IMR-90 (cell line): ENCODE measurements at regions not wholly inside any gene's neighbourhood (a gene's known extent, or its start where the extent isn't known, plus 50 kb on each side); places are given as distances from the start of the nearest gene placed in this dataset.

Source experiments
- ATAC-seq: fragments of 200-7000 bp; cut with Tn5 transposase; 2 replicates; pipeline ENCODE4 v1.9.1; 2020; ENCODE audit warnings: low read depth, mild to moderate bottlenecking, moderate library complexity
- BruUV-seq: library from RNA; stranded (reverse); fragments of 400-500 nt; replicated peaks from 2 replicates; lab custom pipeline; 2021; lab: Mats Ljungman, UMichigan
- CTCF ChIA-PET: fragments of 300-600 bp; formaldehyde crosslinking; extraction: SDS; loops from one replicate; lab custom pipeline; 2021; ENCODE audit warnings: antibody characterized with exemption; lab: Yijun Ruan, JAX
- POLR2A ChIA-PET: fragments of 300-600 bp; sonication (Branson Sonifier 250); formaldehyde crosslinking; loops from one replicate; lab custom pipeline; 2022; ENCODE audit warnings: antibody characterized with exemption; ENCODE audit not compliant: unreplicated experiment; lab: Charles Lee
- DNase-seq: peaks from one replicate; pipeline ENCODE4 v3.0.0; 2013
- H2AFZ ChIP-seq: replicated peaks from 2 replicates; pipeline ENCODE3; 2013; ENCODE audit warnings: low read length, mild to moderate bottlenecking; ENCODE audit not compliant: poor library complexity
- H2AK5ac ChIP-seq: 2 replicates; pipeline ENCODE4 v1.6.1; 2013; ENCODE audit warnings: low read depth, low read length, inconsistent platforms
- H2AK9ac ChIP-seq: replicated peaks from 2 replicates; pipeline ENCODE3; 2013; ENCODE audit warnings: mild to moderate bottlenecking, low read depth, low read length, moderate library complexity; ENCODE audit not compliant: poor library complexity
- H2BK120ac ChIP-seq: 2 replicates; pipeline ENCODE4 v1.6.1; 2013; ENCODE audit warnings: low read depth, low read length, inconsistent platforms
- H2BK15ac ChIP-seq: 3 replicates; pipeline ENCODE4 v1.6.1; 2013; ENCODE audit warnings: low read depth, low read length, inconsistent platforms
- H2BK20ac ChIP-seq: 2 replicates; pipeline ENCODE4 v1.6.1; 2013; ENCODE audit warnings: low read depth, mild to moderate bottlenecking, inconsistent platforms, low read length, moderate library complexity
- H2BK5ac ChIP-seq: 2 replicates; pipeline ENCODE4 v1.6.1; 2013; ENCODE audit warnings: mild to moderate bottlenecking, low read depth, low read length, inconsistent platforms; ENCODE audit not compliant: poor library complexity, severe bottlenecking
- H3K14ac ChIP-seq: replicated peaks from 2 replicates; pipeline ENCODE4 v1.6.1; 2013; ENCODE audit warnings: low read depth, low read length, inconsistent platforms
- H3K18ac ChIP-seq: 2 replicates; pipeline ENCODE4 v1.6.1; 2013; ENCODE audit warnings: low read depth, low read length, control low read depth
- H3K23ac ChIP-seq: 2 replicates; pipeline ENCODE4 v1.6.1; 2013; ENCODE audit warnings: low read depth, low read length, inconsistent platforms
- H3K27ac ChIP-seq: 2 replicates; pipeline ENCODE4 v1.5.1; 2013; ENCODE audit warnings: mild to moderate bottlenecking, control low read depth, low read length; ENCODE audit not compliant: insufficient read depth
- H3K27me3 ChIP-seq: 2 replicates; pipeline ENCODE4 v1.6.1; 2013; ENCODE audit warnings: low read length; ENCODE audit not compliant: control insufficient read depth, insufficient read depth
- H3K36me3 ChIP-seq: 2 replicates; pipeline ENCODE4 v1.6.1; 2013; ENCODE audit warnings: low read length, mixed read lengths; ENCODE audit not compliant: control insufficient read depth, insufficient read depth
- H3K4ac ChIP-seq: 2 replicates; pipeline ENCODE4 v1.6.1; 2013; ENCODE audit warnings: low read depth, low read length, inconsistent platforms
- H3K4me1 ChIP-seq: 2 replicates; pipeline ENCODE4 v1.6.1; 2013; ENCODE audit warnings: low read length, mixed read lengths; ENCODE audit not compliant: control insufficient read depth, insufficient read depth
- H3K4me2 ChIP-seq: 2 replicates; pipeline ENCODE4 v1.6.1; 2013; ENCODE audit warnings: low read depth, mild to moderate bottlenecking, control low read depth, low read length, moderate library complexity
- H3K4me3 ChIP-seq: 2 replicates; pipeline ENCODE4 v1.5.1; 2013; ENCODE audit warnings: low read depth, mild to moderate bottlenecking, control low read depth, low read length, moderate library complexity; ENCODE audit not compliant: insufficient read depth
- H3K56ac ChIP-seq: 2 replicates; pipeline ENCODE4 v1.6.1; 2013; ENCODE audit warnings: low read length, inconsistent platforms; ENCODE audit not compliant: insufficient read depth; ENCODE audit errors: extremely low read depth
- H3K79me1 ChIP-seq, 2 experiments: 2 replicates each; pipeline ENCODE4 v1.6.1; 2013; ENCODE audit warnings: low read length in 2 of 2, inconsistent platforms in 1 of 2, low read depth in 1 of 2
- H3K9ac ChIP-seq: 2 replicates; pipeline ENCODE4 v1.6.1; 2013; ENCODE audit warnings: low read depth, low read length, control low read depth
- H3K9me1 ChIP-seq: 2 replicates; pipeline ENCODE4 v1.6.1; 2013; ENCODE audit warnings: low read length, inconsistent platforms; ENCODE audit not compliant: insufficient read depth
- H3K9me3 ChIP-seq: 2 replicates; pipeline ENCODE4 v1.6.1; 2013; ENCODE audit warnings: low read length; ENCODE audit not compliant: control insufficient read depth, insufficient read depth
- H4K20me1 ChIP-seq: 2 replicates; pipeline ENCODE4 v1.6.1; 2013; ENCODE audit warnings: low read length, inconsistent platforms; ENCODE audit not compliant: insufficient read depth
- H4K5ac ChIP-seq: 2 replicates; pipeline ENCODE4 v1.6.1; 2013; ENCODE audit warnings: mild to moderate bottlenecking, low read depth, low read length, control low read depth
- H4K8ac ChIP-seq, 2 experiments: 2 replicates each; pipeline ENCODE4 v1.6.1; 2013; ENCODE audit warnings: low read depth in 2 of 2, low read length in 2 of 2, control low read depth in 1 of 2, inconsistent platforms in 1 of 2
- H4K91ac ChIP-seq: 2 replicates; pipeline ENCODE4 v1.6.1; 2013; ENCODE audit warnings: low read depth, low read length, inconsistent platforms; ENCODE audit not compliant: insufficient read depth
- BHLHE40 ChIP-seq: fragments of 150-350 bp; IDR thresholded peaks from 2 replicates; pipeline ENCODE4 v1.6.1; 2016; ENCODE audit warnings: mild to moderate bottlenecking, low read depth, low read length
- CEBPB ChIP-seq: IDR thresholded peaks from 2 replicates; pipeline ENCODE4 v1.6.1; 2012; ENCODE audit warnings: low read depth, low read length, improper control_type of control experiment
- CHD1 ChIP-seq: IDR thresholded peaks from 2 replicates; pipeline ENCODE4 v1.6.1; 2012; ENCODE audit warnings: low read depth, low read length, improper control_type of control experiment
- CTCF ChIP-seq: conservative IDR thresholded peaks from 2 replicates; pipeline ENCODE4 v1.5.1; 2012; ENCODE audit warnings: mild to moderate bottlenecking, low read depth, low read length, improper control_type of control experiment
- FOS ChIP-seq: fragments of 150-350 bp; IDR thresholded peaks from 2 replicates; pipeline ENCODE4 v1.6.1; 2016; ENCODE audit warnings: low read depth, low read length
- MAFK ChIP-seq: IDR thresholded peaks from 2 replicates; pipeline ENCODE4 v1.6.1; 2012; ENCODE audit warnings: low read depth, low read length, improper control_type of control experiment
- MAZ ChIP-seq: IDR thresholded peaks from 2 replicates; pipeline ENCODE4 v1.6.1; 2012; ENCODE audit warnings: low read depth, mild to moderate bottlenecking, low read length, improper control_type of control experiment, moderate library complexity, borderline replicate concordance
- MXI1 ChIP-seq: IDR thresholded peaks from 2 replicates; pipeline ENCODE4 v1.6.1; 2012; ENCODE audit warnings: low read depth, mild to moderate bottlenecking, low read length, moderate library complexity, borderline replicate concordance
- NFE2L2 ChIP-seq: fragments of 150-350 bp; IDR thresholded peaks from 2 replicates; pipeline ENCODE4 v1.6.1; 2016; ENCODE audit warnings: low read depth, mild to moderate bottlenecking, low read length
- POLR2A ChIP-seq: IDR thresholded peaks from 2 replicates; pipeline ENCODE4 v1.6.1; 2012; ENCODE audit warnings: mild to moderate bottlenecking, low read depth, low read length
- RAD21 ChIP-seq: IDR thresholded peaks from 2 replicates; pipeline ENCODE4 v1.6.1; 2012; ENCODE audit warnings: low read length, improper control_type of control experiment
- RCOR1 ChIP-seq: IDR thresholded peaks from 2 replicates; pipeline ENCODE4 v1.6.1; 2012; ENCODE audit warnings: mild to moderate bottlenecking, low read length, improper control_type of control experiment; ENCODE audit not compliant: insufficient replicate concordance
- RFX5 ChIP-seq: IDR thresholded peaks from 2 replicates; pipeline ENCODE4 v1.8.0; 2012; ENCODE audit warnings: low read depth, mild to moderate bottlenecking, low read length, moderate library complexity
- SMC3 ChIP-seq: fragments of 150-350 bp; IDR thresholded peaks from 2 replicates; pipeline ENCODE4 v1.6.1; 2016; ENCODE audit warnings: low read depth, mild to moderate bottlenecking, antibody characterized with exemption, low read length, moderate library complexity
- USF2 ChIP-seq: fragments of 150-350 bp; IDR thresholded peaks from 2 replicates; pipeline ENCODE4 v1.6.1; 2017; ENCODE audit warnings: mild to moderate bottlenecking, antibody characterized with exemption, low read length, low read depth
- WGBS, 2 experiments: methylation state at CpG; one replicate each; pipeline versions ENCODE4 v1.1.5 to v1.1.7; 2013; ENCODE audit warnings: missing lambda C conversion rate in 2 of 2; ENCODE audit not compliant: insufficient read length in 1 of 2; ENCODE audit errors: extremely low coverage in 2 of 2; 5-methylcytosine and 5-hydroxymethylcytosine counted together
- dilution Hi-C: fragments of 300-500 bp; cut with HindIII; formaldehyde crosslinking; loops from one replicate; pipeline ENCODE4 v1.14.3; 2018; ENCODE audit warnings: low sequenced_read_pairs; ENCODE audit not compliant: unreplicated experiment
- in situ Hi-C: fragments of 300-500 bp; cut with MboI; formaldehyde crosslinking; loops from 3 replicates; pipeline ENCODE4 v1.14.3; 2019; ENCODE audit warnings: low sequenced_read_pairs, inconsistent platforms, mixed read lengths
- intact Hi-C: fragments of 100-400 bp; cut with micrococcal nuclease; formaldehyde crosslinking; loops from 2 replicates; pipeline ENCODE4 v1.10.0; 2022
- TF ChIP-seq, protein P1 (sequence below): fragments of 150-350 bp; IDR thresholded peaks from 2 replicates; pipeline ENCODE4 v1.6.1; 2016; ENCODE audit warnings: low read depth, mild to moderate bottlenecking, low read length, moderate library complexity, borderline replicate concordance

GRCh38 chr6:28764014-28764723, 159.6 kb downstream of the TRIM27 start:
- Histone ChIP-seq H3K14ac (no peak overlapping the region), H3K23ac (no peak overlapping the region), H2AK5ac (no peak overlapping the region), H3K4me1 (no peaks in the 10 kb centered on the region), H2AFZ (no peak overlapping the region), H3K9ac (no peak overlapping the region), H3K79me1 (no peaks in the 10 kb centered on the region), H2BK120ac (no peak overlapping the region), H4K20me1 (no peaks in the 10 kb centered on the region), H3K4me2 (no peak overlapping the region), H2BK5ac (no peak overlapping the region), H2BK15ac (no peak overlapping the region), H2AK9ac (no peak overlapping the region), H3K56ac (no peak overlapping the region), H3K4ac (no peak overlapping the region), H4K8ac (no peak overlapping the region), H2BK20ac (no peak overlapping the region), H3K9me1 (no peaks in the 10 kb centered on the region), H3K9me3 (no peaks in the 10 kb centered on the region), H3K27me3 (peaks cover 15% of the 10 kb centered on the region), H4K91ac (no peak overlapping the region), H3K27ac (no peak overlapping the region), H4K5ac (no peak overlapping the region), H3K4me3 (no peak overlapping the region), H3K36me3 (no peaks in the 10 kb centered on the region), H3K18ac (no peak overlapping the region)
- BruUV-seq: no TSS peak
- TF ChIP-seq SMC3 (no peak), POLR2A (no peak), MXI1 (no peak), RFX5 (no peak), RCOR1 (no peak), NFE2L2 (no peak), BHLHE40 (no peak), MAZ (no peak), CTCF (no peak), RAD21 (no peak), FOS (no peak), USF2 (no peak), MAFK (no peak), CEBPB (no peak), CHD1 (no peak)
- TF ChIP-seq, protein P1, sequence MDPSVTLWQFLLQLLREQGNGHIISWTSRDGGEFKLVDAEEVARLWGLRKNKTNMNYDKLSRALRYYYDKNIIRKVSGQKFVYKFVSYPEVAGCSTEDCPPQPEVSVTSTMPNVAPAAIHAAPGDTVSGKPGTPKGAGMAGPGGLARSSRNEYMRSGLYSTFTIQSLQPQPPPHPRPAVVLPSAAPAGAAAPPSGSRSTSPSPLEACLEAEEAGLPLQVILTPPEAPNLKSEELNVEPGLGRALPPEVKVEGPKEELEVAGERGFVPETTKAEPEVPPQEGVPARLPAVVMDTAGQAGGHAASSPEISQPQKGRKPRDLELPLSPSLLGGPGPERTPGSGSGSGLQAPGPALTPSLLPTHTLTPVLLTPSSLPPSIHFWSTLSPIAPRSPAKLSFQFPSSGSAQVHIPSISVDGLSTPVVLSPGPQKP: no peak
- dilution Hi-C loops: no loop called here
- WGBS, 2 experiments: 47% methylated on average over 11 of the region's 27 CpGs; no CpG with 5 or more reads in 1 of the 2 experiments
- POLR2A ChIA-PET: no interaction called here
- in situ Hi-C loops: no loop called here
- intact Hi-C loops: no loop called here
- DNase-seq (no peak), ATAC-seq (no peak)
- CTCF ChIA-PET: no interaction called here
